Astrocyte (in vitro differentiated cells and primary cell): ENCODE measurements at regions not wholly inside any gene's neighbourhood (a gene's known extent, or its start where the extent isn't known, plus 50 kb on each side); places are given as distances from the start of the nearest gene placed in this dataset.

Experiments
- CTCF ChIP-seq: IDR thresholded peaks from 2 replicates; pipeline ENCODE4 v1.5.1; 2011; ENCODE audit warnings: low read depth, mild to moderate bottlenecking, inconsistent platforms, low read length, moderate library complexity; ENCODE audit not compliant: insufficient read depth
- EZH2 ChIP-seq: IDR thresholded peaks from 2 replicates; pipeline ENCODE4 v1.6.1; 2012; ENCODE audit warnings: mild to moderate bottlenecking, low read length, inconsistent platforms; ENCODE audit not compliant: insufficient read depth

DNA sequence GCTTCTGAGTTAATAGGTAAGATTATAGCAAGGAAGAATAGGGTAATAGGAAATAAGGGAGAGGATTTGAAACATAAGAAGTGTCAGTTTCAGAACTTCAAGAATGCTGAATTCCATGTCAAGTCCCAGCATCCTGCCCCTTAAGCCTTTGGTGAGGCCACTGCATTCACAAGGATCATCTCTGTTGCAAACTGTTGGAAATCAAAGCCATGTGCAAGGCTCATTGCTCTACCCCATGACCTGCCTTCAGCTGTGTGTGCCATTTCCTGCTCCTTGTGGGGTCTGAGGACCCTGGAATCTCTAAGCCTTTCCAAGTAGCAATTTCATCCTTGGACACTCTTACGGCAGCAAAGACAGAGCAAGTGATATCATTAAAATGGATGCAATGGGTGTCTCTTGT lies 203.0 kb downstream of the CDC5L start:
- TF ChIP-seq CTCF (no peak), EZH2 (no peak)
